ENCODE measurements at regions not wholly inside any gene's neighbourhood (a gene's known extent, or its start where the extent isn't known, plus 50 kb on each side); places are given as distances from the start of the nearest gene placed in this dataset.
"Not testable (repeated sequence)": the region's sequence is repeated elsewhere in the genome, so short reads cannot be mapped to it uniquely, and the experiment has no call there.

DNA sequence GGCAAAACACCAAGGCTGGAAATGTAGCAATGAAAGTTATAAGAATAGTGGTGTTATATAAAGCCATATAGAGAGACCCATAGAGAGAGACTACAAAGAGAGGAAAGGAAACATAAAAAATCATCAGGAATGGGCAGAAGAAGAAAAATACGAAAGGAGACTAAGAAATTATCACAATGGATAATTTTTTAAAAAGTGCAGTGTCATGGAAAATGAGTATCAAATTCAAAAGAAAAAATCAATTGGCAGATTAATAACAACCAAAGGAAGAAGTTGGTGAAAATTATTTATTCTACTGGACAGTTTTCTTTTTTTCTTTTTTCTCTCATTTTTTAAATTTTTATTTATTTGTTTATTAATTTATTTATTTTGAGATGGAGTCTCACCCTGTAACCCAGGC, 1488.4 kb upstream of the WWC1 start:
- Histone ChIP-seq H3K9me3 (replicated peaks in 1 of 2; ENCODE audit: control insufficient read depth in 1 of 2, insufficient read depth in 1 of 2, low read length in 2 of 2) (peaks cover 8 to 17% of the 10 kb centered on the region in 2 donors), H3K79me2 (ENCODE audit: insufficient read depth, low read length) (no peaks in the 10 kb centered on the region), H3K36me3 (replicated peaks in 1 of 2; ENCODE audit: control insufficient read depth in 1 of 2, insufficient read depth in 2 of 2, low read length in 2 of 2) (no peaks in the 10 kb centered on the region), H3K4me1 (ENCODE audit: control insufficient read depth in 1 of 2, insufficient read depth in 2 of 2, low read length in 2 of 2) (no peaks in the 10 kb centered on the region), H3K27ac (ENCODE audit: low read depth in 1 of 2, low read length in 2 of 2) (no peak overlapping the region), H3K4me3 (replicated peaks in 1 of 3; ENCODE audit: low read depth in 2 of 3, low read length in 3 of 3) (no peak overlapping the region), H4K20me1 (ENCODE audit: insufficient read depth, low read length) (no peaks in the 10 kb centered on the region), H3K9ac (ENCODE audit: insufficient read depth, low read length, poor library complexity, severe bottlenecking) (no peak overlapping the region), H3K4me2 (replicated peaks; ENCODE audit: extremely low read depth, low read length, poor library complexity, severe bottlenecking) (no peak overlapping the region), H3K27me3 (ENCODE audit: control insufficient read depth in 2 of 2, insufficient read depth in 2 of 2, low read length in 2 of 2) (no peaks in the 10 kb centered on the region), H2AFZ (ENCODE audit: insufficient read depth, low read depth, low read length, poor library complexity, severe bottlenecking) (no peak overlapping the region)
- Mint-ChIP-seq H3K9me3 (peaks cover 10 to 22% (median 16%) of the 10 kb centered on the region in 7 donors), H3K27ac (no peak overlapping the region), H3K4me1 (no peaks in the 10 kb centered on the region), H3K4me3 (no peak overlapping the region), H3K36me3 (no peaks in the 10 kb centered on the region), H3K27me3 (ENCODE audit: low read depth in 3 of 3) (no peaks in the 10 kb centered on the region)
- intact Hi-C loops (cut with micrococcal nuclease): no loop called here
- no peak for DNase-seq
- no CpG with 5 or more reads among the region's 1 CpG for WGBS (ENCODE audit: insufficient coverage)
- TF ChIP-seq, protein P1, sequence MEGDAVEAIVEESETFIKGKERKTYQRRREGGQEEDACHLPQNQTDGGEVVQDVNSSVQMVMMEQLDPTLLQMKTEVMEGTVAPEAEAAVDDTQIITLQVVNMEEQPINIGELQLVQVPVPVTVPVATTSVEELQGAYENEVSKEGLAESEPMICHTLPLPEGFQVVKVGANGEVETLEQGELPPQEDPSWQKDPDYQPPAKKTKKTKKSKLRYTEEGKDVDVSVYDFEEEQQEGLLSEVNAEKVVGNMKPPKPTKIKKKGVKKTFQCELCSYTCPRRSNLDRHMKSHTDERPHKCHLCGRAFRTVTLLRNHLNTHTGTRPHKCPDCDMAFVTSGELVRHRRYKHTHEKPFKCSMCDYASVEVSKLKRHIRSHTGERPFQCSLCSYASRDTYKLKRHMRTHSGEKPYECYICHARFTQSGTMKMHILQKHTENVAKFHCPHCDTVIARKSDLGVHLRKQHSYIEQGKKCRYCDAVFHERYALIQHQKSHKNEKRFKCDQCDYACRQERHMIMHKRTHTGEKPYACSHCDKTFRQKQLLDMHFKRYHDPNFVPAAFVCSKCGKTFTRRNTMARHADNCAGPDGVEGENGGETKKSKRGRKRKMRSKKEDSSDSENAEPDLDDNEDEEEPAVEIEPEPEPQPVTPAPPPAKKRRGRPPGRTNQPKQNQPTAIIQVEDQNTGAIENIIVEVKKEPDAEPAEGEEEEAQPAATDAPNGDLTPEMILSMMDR (IDR thresholded peaks at IDR 0.05): no peak

DNA sequence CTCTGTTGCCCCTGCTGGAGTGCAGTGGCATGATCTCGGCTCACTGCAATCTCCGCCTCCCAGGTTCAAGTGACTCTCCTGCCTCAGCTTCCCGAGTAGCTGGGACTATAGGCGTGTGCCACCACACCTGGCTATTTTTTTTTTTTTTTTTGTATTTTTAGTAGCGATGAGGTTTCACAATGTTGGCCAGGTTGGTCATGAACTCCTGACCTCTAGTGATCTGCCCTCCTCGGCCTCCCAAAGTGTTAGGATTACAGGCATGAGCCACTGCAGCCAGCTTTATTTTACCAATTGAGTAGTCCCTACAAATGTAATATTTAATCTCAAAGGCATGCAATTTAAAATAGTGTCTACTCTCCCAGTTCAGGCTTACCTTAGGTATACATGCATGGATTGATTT, 1487.2 kb upstream of the WWC1 start:
- H3K36me3 ChIP-seq (replicated peaks in 1 of 2; ENCODE audit: control insufficient read depth in 1 of 2, insufficient read depth in 2 of 2, low read length in 2 of 2); H3K79me2 ChIP-seq (ENCODE audit: insufficient read depth, low read length); H3K4me2 ChIP-seq (replicated peaks; ENCODE audit: extremely low read depth, low read length, poor library complexity, severe bottlenecking); H3K4me3 Mint-ChIP-seq; H3K27me3 Mint-ChIP-seq (ENCODE audit: low read depth in 3 of 3); H4K20me1 ChIP-seq (ENCODE audit: insufficient read depth, low read length); H3K4me1 ChIP-seq (ENCODE audit: control insufficient read depth in 1 of 2, insufficient read depth in 2 of 2, low read length in 2 of 2); intact Hi-C loops (cut with micrococcal nuclease); H3K36me3 Mint-ChIP-seq; H3K27ac Mint-ChIP-seq; H2AFZ ChIP-seq (ENCODE audit: insufficient read depth, low read depth, low read length, poor library complexity, severe bottlenecking); H3K27ac ChIP-seq (ENCODE audit: low read depth in 1 of 2, low read length in 2 of 2); H3K27me3 ChIP-seq (ENCODE audit: control insufficient read depth in 2 of 2, insufficient read depth in 2 of 2, low read length in 2 of 2); H3K4me3 ChIP-seq (replicated peaks in 1 of 3; ENCODE audit: low read depth in 2 of 3, low read length in 3 of 3); H3K9ac ChIP-seq (ENCODE audit: insufficient read depth, low read length, poor library complexity, severe bottlenecking); H3K4me1 Mint-ChIP-seq; DNase-seq: not testable (repeated sequence)
- H3K9me3 Mint-ChIP-seq: peaks cover 3 to 19% (median 16%) of the 10 kb centered on the region in 7 donors
- peaks cover 7 to 16% of the 10 kb centered on the region in 2 donors for H3K9me3 ChIP-seq (replicated peaks in 1 of 2; ENCODE audit: control insufficient read depth in 1 of 2, insufficient read depth in 1 of 2, low read length in 2 of 2)
- WGBS (ENCODE audit: insufficient coverage): no CpG with 5 or more reads among the region's 6 CpGs

DNA sequence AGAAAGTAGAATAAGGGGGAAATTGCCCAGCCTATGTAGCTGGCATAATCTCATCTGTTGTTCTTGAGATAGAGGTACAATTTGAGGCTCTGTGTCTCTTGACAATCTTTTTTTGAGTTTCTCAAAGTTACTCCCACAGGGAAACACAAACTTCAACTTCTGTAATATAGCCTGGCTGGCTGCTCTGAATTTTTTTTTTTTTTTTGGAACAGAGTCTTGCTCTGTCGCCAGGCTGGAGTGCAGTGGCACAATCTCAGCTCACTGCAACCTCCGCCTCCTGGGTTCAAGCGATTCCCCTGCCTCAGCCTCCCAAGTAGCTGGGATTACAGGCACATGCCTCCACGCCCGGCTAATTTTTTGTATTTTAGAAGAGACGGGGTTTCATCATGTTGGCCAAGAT, 1486.8 kb upstream of the WWC1 start:
- H3K27me3 Mint-ChIP-seq (ENCODE audit: low read depth in 3 of 3); H3K4me3 ChIP-seq (replicated peaks in 1 of 3; ENCODE audit: low read depth in 2 of 3, low read length in 3 of 3); H3K4me3 Mint-ChIP-seq; H3K79me2 ChIP-seq (ENCODE audit: insufficient read depth, low read length); DNase-seq; H3K4me1 Mint-ChIP-seq; H3K36me3 ChIP-seq (replicated peaks in 1 of 2; ENCODE audit: control insufficient read depth in 1 of 2, insufficient read depth in 2 of 2, low read length in 2 of 2); H2AFZ ChIP-seq (ENCODE audit: insufficient read depth, low read depth, low read length, poor library complexity, severe bottlenecking); H4K20me1 ChIP-seq (ENCODE audit: insufficient read depth, low read length); H3K27ac Mint-ChIP-seq; H3K4me1 ChIP-seq (ENCODE audit: control insufficient read depth in 1 of 2, insufficient read depth in 2 of 2, low read length in 2 of 2); H3K4me2 ChIP-seq (replicated peaks; ENCODE audit: extremely low read depth, low read length, poor library complexity, severe bottlenecking); H3K9ac ChIP-seq (ENCODE audit: insufficient read depth, low read length, poor library complexity, severe bottlenecking); intact Hi-C loops (cut with micrococcal nuclease); H3K36me3 Mint-ChIP-seq; H3K27ac ChIP-seq (ENCODE audit: low read depth in 1 of 2, low read length in 2 of 2); H3K27me3 ChIP-seq (ENCODE audit: control insufficient read depth in 2 of 2, insufficient read depth in 2 of 2, low read length in 2 of 2): not testable (repeated sequence)
- peaks cover 11 to 16% of the 10 kb centered on the region in 2 donors for H3K9me3 ChIP-seq (replicated peaks in 1 of 2; ENCODE audit: control insufficient read depth in 1 of 2, insufficient read depth in 1 of 2, low read length in 2 of 2)
- peaks cover 3 to 24% (median 19%) of the 10 kb centered on the region in 7 donors for H3K9me3 Mint-ChIP-seq
- 97% methylated on average over 4 of the region's 6 CpGs for WGBS (ENCODE audit: insufficient coverage)

DNA sequence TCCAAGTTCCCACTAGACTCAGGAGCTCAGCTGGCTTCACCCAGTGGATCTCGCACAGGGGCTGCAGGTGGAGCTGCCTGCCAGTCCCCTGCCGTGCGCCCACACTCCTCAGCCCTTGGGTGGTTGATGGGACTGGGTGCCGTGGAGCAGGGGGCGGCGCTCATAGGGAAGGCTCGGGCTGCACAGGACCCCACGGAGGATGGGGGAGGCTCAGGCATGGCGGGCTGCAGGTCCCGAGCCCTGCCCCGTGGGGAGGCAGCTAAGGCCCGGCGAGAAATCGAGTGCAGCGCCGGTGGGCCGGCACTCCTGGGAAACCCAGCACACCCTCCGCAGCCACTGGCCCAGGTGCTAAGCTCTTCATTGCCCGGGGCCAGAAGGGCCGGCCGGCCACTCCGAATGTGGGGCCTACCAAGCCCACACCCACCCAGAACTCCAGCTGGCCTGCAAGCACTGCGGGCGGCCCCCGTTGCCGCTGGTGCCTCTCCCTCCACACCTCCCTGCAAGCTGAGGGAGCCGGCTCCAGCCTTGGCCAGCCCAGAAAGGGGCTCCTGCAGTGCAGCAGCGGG, 1481.3 kb upstream of the WWC1 start:
- H3K36me3 ChIP-seq (replicated peaks in 1 of 2; ENCODE audit: control insufficient read depth in 1 of 2, insufficient read depth in 2 of 2, low read length in 2 of 2); H3K27ac ChIP-seq (ENCODE audit: low read depth in 1 of 2, low read length in 2 of 2); H3K36me3 Mint-ChIP-seq; H2AFZ ChIP-seq (ENCODE audit: insufficient read depth, low read depth, low read length, poor library complexity, severe bottlenecking); H3K4me1 Mint-ChIP-seq; H3K27me3 ChIP-seq (ENCODE audit: control insufficient read depth in 2 of 2, insufficient read depth in 2 of 2, low read length in 2 of 2); H3K4me3 ChIP-seq (replicated peaks in 1 of 3; ENCODE audit: low read depth in 2 of 3, low read length in 3 of 3); intact Hi-C loops (cut with micrococcal nuclease); H3K4me2 ChIP-seq (replicated peaks; ENCODE audit: extremely low read depth, low read length, poor library complexity, severe bottlenecking); H3K79me2 ChIP-seq (ENCODE audit: insufficient read depth, low read length); H3K4me1 ChIP-seq (ENCODE audit: control insufficient read depth in 1 of 2, insufficient read depth in 2 of 2, low read length in 2 of 2); H3K9ac ChIP-seq (ENCODE audit: insufficient read depth, low read length, poor library complexity, severe bottlenecking); H3K27ac Mint-ChIP-seq; DNase-seq; H3K4me3 Mint-ChIP-seq; H4K20me1 ChIP-seq (ENCODE audit: insufficient read depth, low read length); H3K27me3 Mint-ChIP-seq (ENCODE audit: low read depth in 3 of 3): not testable (repeated sequence)
- H3K9me3 ChIP-seq (replicated peaks in 1 of 2; ENCODE audit: control insufficient read depth in 1 of 2, insufficient read depth in 1 of 2, low read length in 2 of 2): peaks cover 16 to 37% of the 10 kb centered on the region in 2 donors
- H3K9me3 Mint-ChIP-seq: peaks cover 0 to 33% (median 20%) of the 10 kb centered on the region in 7 donors
- WGBS (ENCODE audit: insufficient coverage): 91% methylated on average over 24 of the region's 28 CpGs

Data from CD14-positive monocyte (primary cell).